Gastrocnemius medialis (tissue), 4 donors: ENCODE measurements at regions not wholly inside any gene's neighbourhood (a gene's known extent, or its start where the extent isn't known, plus 50 kb on each side); places are given as distances from the start of the nearest gene placed in this dataset.
"Not testable (repeated sequence)": the region's sequence is repeated elsewhere in the genome, so short reads cannot be mapped to it uniquely, and the experiment has no call there.

ENCODE experiments used
- POLR2A ChIP-seq, 2 donors: fragments of 450-650 bp; IDR thresholded peaks; one replicate each; pipeline ENCODE4 v1.6.1; 2017; ENCODE audit warnings: antibody characterized with exemption in 2 of 2, mild to moderate bottlenecking in 2 of 2, moderate library complexity in 2 of 2
- TF ChIP-seq, protein P1 (sequence below), 5 experiments: fragments of 450-650 bp in 3 of 5; fragments of 200-600 bp in 2 of 5; sonication (generic) in 2 of 5; IDR thresholded peaks in 4 of 5; conservative IDR thresholded peaks in 1 of 5; 1 replicate in 4 of 5; 2 replicates in 1 of 5; pipeline ENCODE4 v1.5.1; 2016 to 2019; ENCODE audit warnings: antibody characterized with exemption in 5 of 5, mild to moderate bottlenecking in 3 of 5, moderate library complexity in 3 of 5

DNA sequence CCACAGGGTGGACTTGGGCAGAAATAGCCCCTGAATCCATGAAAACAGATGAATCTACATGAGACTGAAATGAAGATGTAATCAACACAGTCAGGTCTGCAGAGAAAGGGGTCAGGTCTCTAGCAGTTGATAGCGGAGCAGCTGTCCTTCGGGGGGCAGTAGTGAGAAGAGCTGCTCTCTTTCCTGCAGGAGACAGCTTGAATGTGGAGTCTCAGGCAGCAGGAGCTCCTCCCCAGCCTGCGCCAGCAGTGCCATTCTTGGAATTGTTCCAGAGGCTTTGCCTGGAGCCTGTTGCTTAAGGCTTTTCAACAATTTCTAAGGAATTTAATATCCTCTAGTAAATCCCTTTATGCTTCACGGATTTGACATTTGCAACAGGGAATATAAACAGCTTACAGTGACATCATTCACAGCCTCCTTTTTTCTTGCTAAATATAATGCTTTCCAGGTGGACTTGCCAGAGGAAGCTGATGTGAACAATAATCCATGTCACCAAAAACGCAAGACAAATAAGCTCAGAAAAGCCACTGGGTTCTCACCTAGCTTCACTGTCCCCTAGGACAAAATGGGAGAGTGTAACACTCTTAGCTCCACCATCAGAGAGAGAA, 1535.1 kb downstream of the RPIA start:
- TF ChIP-seq, protein P1, sequence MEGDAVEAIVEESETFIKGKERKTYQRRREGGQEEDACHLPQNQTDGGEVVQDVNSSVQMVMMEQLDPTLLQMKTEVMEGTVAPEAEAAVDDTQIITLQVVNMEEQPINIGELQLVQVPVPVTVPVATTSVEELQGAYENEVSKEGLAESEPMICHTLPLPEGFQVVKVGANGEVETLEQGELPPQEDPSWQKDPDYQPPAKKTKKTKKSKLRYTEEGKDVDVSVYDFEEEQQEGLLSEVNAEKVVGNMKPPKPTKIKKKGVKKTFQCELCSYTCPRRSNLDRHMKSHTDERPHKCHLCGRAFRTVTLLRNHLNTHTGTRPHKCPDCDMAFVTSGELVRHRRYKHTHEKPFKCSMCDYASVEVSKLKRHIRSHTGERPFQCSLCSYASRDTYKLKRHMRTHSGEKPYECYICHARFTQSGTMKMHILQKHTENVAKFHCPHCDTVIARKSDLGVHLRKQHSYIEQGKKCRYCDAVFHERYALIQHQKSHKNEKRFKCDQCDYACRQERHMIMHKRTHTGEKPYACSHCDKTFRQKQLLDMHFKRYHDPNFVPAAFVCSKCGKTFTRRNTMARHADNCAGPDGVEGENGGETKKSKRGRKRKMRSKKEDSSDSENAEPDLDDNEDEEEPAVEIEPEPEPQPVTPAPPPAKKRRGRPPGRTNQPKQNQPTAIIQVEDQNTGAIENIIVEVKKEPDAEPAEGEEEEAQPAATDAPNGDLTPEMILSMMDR (IDR thresholded peaks at IDR 0.05 in 4 of 5, conservative IDR thresholded peaks at IDR 0.05 in 1 of 5): not testable (repeated sequence)
- TF ChIP-seq POLR2A (IDR thresholded peaks at IDR 0.05): not testable (repeated sequence)
